Bone marrow (tissue), 2 donors: ENCODE measurements at regions not wholly inside any gene's neighbourhood (a gene's known extent, or its start where the extent isn't known, plus 50 kb on each side); places are given as distances from the start of the nearest gene placed in this dataset.

ENCODE experiments used
- DNase-seq, 2 donors: peaks; one replicate each; lab custom pipeline; 2025; lab: John Stamatoyannopoulos, UW

- no peak for DNase-seq
Observed at GRCh38 chr15:98143116-98143515, 182.6 kb downstream of the ARRDC4 start.

- DNase-seq = no peak
Observed at GRCh38 chr15:98144388-98144787, 183.9 kb downstream of the ARRDC4 start.

GRCh38 chr15:98146031-98146820 is 185.7 kb downstream of the ARRDC4 start:
- DNase-seq = no peak

GRCh38 chr15:98147415-98147814 is 186.9 kb downstream of the ARRDC4 start:
- no peak for DNase-seq

GRCh38 chr15:98150084-98150483 is 189.6 kb downstream of the ARRDC4 start:
- peak in 1 of 2 donors; percentile 22 for DNase-seq

- DNase-seq = no peak
Observed at GRCh38 chr15:98150536-98150935, 190.0 kb downstream of the ARRDC4 start.

- no peak for DNase-seq
Observed at GRCh38 chr15:98151096-98151495, 190.6 kb downstream of the ARRDC4 start.

- DNase-seq = no peak
Observed at GRCh38 chr15:98152156-98152555, 191.7 kb downstream of the ARRDC4 start.

- no peak for DNase-seq
Observed at GRCh38 chr15:98154863-98155262, 194.4 kb downstream of the ARRDC4 start.

GRCh38 chr15:98155356-98155755 is 194.9 kb downstream of the ARRDC4 start:
- DNase-seq = no peak

GRCh38 chr15:98160236-98160635 is 199.7 kb downstream of the ARRDC4 start:
- peak in 1 of 2 donors; percentile 83 for DNase-seq

- DNase-seq = no peak
Observed at GRCh38 chr15:98163319-98164045, 203.0 kb downstream of the ARRDC4 start.

GRCh38 chr15:98164571-98164970 is 204.1 kb downstream of the ARRDC4 start:
- DNase-seq = peak in 1 of 2 donors; percentile 24

- no peak for DNase-seq
Observed at GRCh38 chr15:98164986-98165385, 204.5 kb downstream of the ARRDC4 start.

- DNase-seq = no peak
Observed at GRCh38 chr15:98167722-98168268, 207.3 kb downstream of the ARRDC4 start.

GRCh38 chr15:98169551-98169950 is 209.0 kb downstream of the ARRDC4 start:
- DNase-seq = no peak

GRCh38 chr15:98174286-98174685 is 213.8 kb downstream of the ARRDC4 start:
- no peak for DNase-seq

GRCh38 chr15:98174841-98175240 is 214.3 kb downstream of the ARRDC4 start:
- DNase-seq = no peak

- peak in 1 of 2 donors; percentile 84 for DNase-seq
Observed at GRCh38 chr15:98177966-98178592, 217.6 kb downstream of the ARRDC4 start.

GRCh38 chr15:98178861-98179260 is 218.4 kb downstream of the ARRDC4 start:
- DNase-seq = no peak

GRCh38 chr15:98187549-98187948 is 227.0 kb downstream of the ARRDC4 start:
- DNase-seq = no peak

GRCh38 chr15:98190914-98191313 is 230.4 kb downstream of the ARRDC4 start:
- no peak for DNase-seq

- DNase-seq = no peak
Observed at GRCh38 chr15:98195796-98196195, 235.3 kb downstream of the ARRDC4 start.
